ENCODE measurements at regions not wholly inside any gene's neighbourhood (a gene's known extent, or its start where the extent isn't known, plus 50 kb on each side); places are given as distances from the start of the nearest gene placed in this dataset.
"Not testable (repeated sequence)": the region's sequence is repeated elsewhere in the genome, so short reads cannot be mapped to it uniquely, and the experiment has no call there.

GRCh38 chr18:15028037-15028436 lies 280.1 kb downstream of the ANKRD30B start:
- not testable (repeated sequence) for DNase-seq (ENCODE audit: low spot score); H3K27me3 ChIP-seq (ENCODE audit: insufficient read depth, poor library complexity, severe bottlenecking); H3K4me3 ChIP-seq (ENCODE audit: severe bottlenecking); H3K4me1 ChIP-seq (ENCODE audit: insufficient read depth, poor library complexity, severe bottlenecking); H3K9me3 ChIP-seq (ENCODE audit: severe bottlenecking); H3K27ac ChIP-seq (ENCODE audit: poor library complexity, severe bottlenecking); H3K36me3 ChIP-seq (ENCODE audit: low read depth)
- 0 out of 3 replicates have a peak, but pooled peaks have one; percentile 19 for ATAC-seq (ENCODE audit: low read depth)
- peak; percentile 47 for TF ChIP-seq CTCF (IDR thresholded peaks at IDR 0.05; ENCODE audit: poor library complexity, severe bottlenecking)

- H3K4me1 ChIP-seq (ENCODE audit: insufficient read depth, poor library complexity, severe bottlenecking); H3K9me3 ChIP-seq (ENCODE audit: severe bottlenecking); H3K27ac ChIP-seq (ENCODE audit: poor library complexity, severe bottlenecking); H3K4me3 ChIP-seq (ENCODE audit: severe bottlenecking); H3K36me3 ChIP-seq (ENCODE audit: low read depth); ATAC-seq (ENCODE audit: low read depth); DNase-seq (ENCODE audit: low spot score); H3K27me3 ChIP-seq (ENCODE audit: insufficient read depth, poor library complexity, severe bottlenecking): not testable (repeated sequence)
Observed at GRCh38 chr18:15060279-15060880, 312.4 kb downstream of the ANKRD30B start.

GRCh38 chr18:15061289-15061896 lies 313.4 kb downstream of the ANKRD30B start:
- not testable (repeated sequence) for H3K4me3 ChIP-seq (ENCODE audit: severe bottlenecking); ATAC-seq (ENCODE audit: low read depth); H3K27ac ChIP-seq (ENCODE audit: poor library complexity, severe bottlenecking); H3K36me3 ChIP-seq (ENCODE audit: low read depth); DNase-seq (ENCODE audit: low spot score); H3K4me1 ChIP-seq (ENCODE audit: insufficient read depth, poor library complexity, severe bottlenecking); H3K9me3 ChIP-seq (ENCODE audit: severe bottlenecking); H3K27me3 ChIP-seq (ENCODE audit: insufficient read depth, poor library complexity, severe bottlenecking)

GRCh38 chr18:15066434-15066833 lies 318.5 kb downstream of the ANKRD30B start:
- H3K9me3 ChIP-seq (ENCODE audit: severe bottlenecking); ATAC-seq (ENCODE audit: low read depth); H3K4me1 ChIP-seq (ENCODE audit: insufficient read depth, poor library complexity, severe bottlenecking); H3K4me3 ChIP-seq (ENCODE audit: severe bottlenecking); H3K27me3 ChIP-seq (ENCODE audit: insufficient read depth, poor library complexity, severe bottlenecking); H3K36me3 ChIP-seq (ENCODE audit: low read depth); DNase-seq (ENCODE audit: low spot score); H3K27ac ChIP-seq (ENCODE audit: poor library complexity, severe bottlenecking): not testable (repeated sequence)

- H3K27me3 ChIP-seq (ENCODE audit: insufficient read depth, poor library complexity, severe bottlenecking); H3K9me3 ChIP-seq (ENCODE audit: severe bottlenecking); H3K27ac ChIP-seq (ENCODE audit: poor library complexity, severe bottlenecking); DNase-seq (ENCODE audit: low spot score); ATAC-seq (ENCODE audit: low read depth); H3K4me3 ChIP-seq (ENCODE audit: severe bottlenecking); H3K4me1 ChIP-seq (ENCODE audit: insufficient read depth, poor library complexity, severe bottlenecking); H3K36me3 ChIP-seq (ENCODE audit: low read depth): not testable (repeated sequence)
Observed at GRCh38 chr18:15071311-15071710, 323.3 kb downstream of the ANKRD30B start.

Measured in RWPE2 (cell line).